ENCODE measurements at regions not wholly inside any gene's neighbourhood (a gene's known extent, or its start where the extent isn't known, plus 50 kb on each side); places are given as distances from the start of the nearest gene placed in this dataset.

GRCh38 chr6:140012150-140012549, 637.7 kb upstream of the CITED2 start:
- Mint-ChIP-seq H3K9me3 (ENCODE audit: unreplicated experiment) (peaks cover 5% of the 10 kb centered on the region), H3K27me3 (ENCODE audit: low read depth, unreplicated experiment) (no peaks in the 10 kb centered on the region), H3K4me1 (ENCODE audit: low read depth, unreplicated experiment) (peaks cover 3% of the 10 kb centered on the region), H3K4me3 (ENCODE audit: unreplicated experiment) (no peak overlapping the region), H3K36me3 (ENCODE audit: low read depth, unreplicated experiment) (no peaks in the 10 kb centered on the region), H3K27ac (ENCODE audit: unreplicated experiment) (no peak overlapping the region)
- no peak for FAIRE-seq
- no peaks in the 10 kb centered on the region for H3K27me3 ChIP-seq (ENCODE audit: insufficient read depth, low read length)
- no peaks in the 10 kb centered on the region for H3K36me3 ChIP-seq (ENCODE audit: insufficient read depth, low read length)
- H3K9me3 ChIP-seq (ENCODE audit: insufficient read depth, low read depth, low read length), result no peaks in the 10 kb centered on the region
- no peak overlapping the region for H3K4me2 ChIP-seq (ENCODE audit: low read length)
- H3K4me1 ChIP-seq (ENCODE audit: insufficient read depth, low read length), result no peaks in the 10 kb centered on the region
- no peaks in the 10 kb centered on the region for H3K79me2 ChIP-seq (ENCODE audit: insufficient read depth, low read length)
- no peak overlapping the region for H3K27ac ChIP-seq (ENCODE audit: low read depth, low read length)
- no peak overlapping the region for H3K4me3 ChIP-seq (ENCODE audit: insufficient read depth, low read depth, low read length)
- DNase-seq (ENCODE audit: low read depth), result no peak
- H2AFZ ChIP-seq (ENCODE audit: low read depth, low read length), result no peak overlapping the region
- H4K20me1 ChIP-seq (ENCODE audit: insufficient read depth, low read length), result no peaks in the 10 kb centered on the region
- no peak for TF ChIP-seq EZH2 (IDR thresholded peaks at IDR 0.05; ENCODE audit: insufficient read depth, low read length)
- TF ChIP-seq, protein P1, sequence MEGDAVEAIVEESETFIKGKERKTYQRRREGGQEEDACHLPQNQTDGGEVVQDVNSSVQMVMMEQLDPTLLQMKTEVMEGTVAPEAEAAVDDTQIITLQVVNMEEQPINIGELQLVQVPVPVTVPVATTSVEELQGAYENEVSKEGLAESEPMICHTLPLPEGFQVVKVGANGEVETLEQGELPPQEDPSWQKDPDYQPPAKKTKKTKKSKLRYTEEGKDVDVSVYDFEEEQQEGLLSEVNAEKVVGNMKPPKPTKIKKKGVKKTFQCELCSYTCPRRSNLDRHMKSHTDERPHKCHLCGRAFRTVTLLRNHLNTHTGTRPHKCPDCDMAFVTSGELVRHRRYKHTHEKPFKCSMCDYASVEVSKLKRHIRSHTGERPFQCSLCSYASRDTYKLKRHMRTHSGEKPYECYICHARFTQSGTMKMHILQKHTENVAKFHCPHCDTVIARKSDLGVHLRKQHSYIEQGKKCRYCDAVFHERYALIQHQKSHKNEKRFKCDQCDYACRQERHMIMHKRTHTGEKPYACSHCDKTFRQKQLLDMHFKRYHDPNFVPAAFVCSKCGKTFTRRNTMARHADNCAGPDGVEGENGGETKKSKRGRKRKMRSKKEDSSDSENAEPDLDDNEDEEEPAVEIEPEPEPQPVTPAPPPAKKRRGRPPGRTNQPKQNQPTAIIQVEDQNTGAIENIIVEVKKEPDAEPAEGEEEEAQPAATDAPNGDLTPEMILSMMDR (IDR thresholded peaks at IDR 0.05; ENCODE audit: insufficient read depth, low read depth, low read length), result no peak
- no peak overlapping the region for H3K9ac ChIP-seq (ENCODE audit: low read length)

GRCh38 chr6:140011537-140011936, 637.1 kb upstream of the CITED2 start:
- H3K9me3 Mint-ChIP-seq (ENCODE audit: unreplicated experiment), result peaks cover 5% of the 10 kb centered on the region
- Histone ChIP-seq H3K79me2 (ENCODE audit: insufficient read depth, low read length) (no peaks in the 10 kb centered on the region), H3K27ac (ENCODE audit: low read depth, low read length) (no peak overlapping the region), H3K4me2 (ENCODE audit: low read length) (no peak overlapping the region), H3K9me3 (ENCODE audit: insufficient read depth, low read depth, low read length) (no peaks in the 10 kb centered on the region), H3K36me3 (ENCODE audit: insufficient read depth, low read length) (no peaks in the 10 kb centered on the region), H3K4me1 (ENCODE audit: insufficient read depth, low read length) (no peaks in the 10 kb centered on the region), H3K4me3 (ENCODE audit: insufficient read depth, low read depth, low read length) (no peak overlapping the region), H4K20me1 (ENCODE audit: insufficient read depth, low read length) (no peaks in the 10 kb centered on the region), H2AFZ (ENCODE audit: low read depth, low read length) (no peak overlapping the region), H3K9ac (ENCODE audit: low read length) (no peak overlapping the region), H3K27me3 (ENCODE audit: insufficient read depth, low read length) (no peaks in the 10 kb centered on the region)
- TF ChIP-seq, protein P1 (IDR thresholded peaks at IDR 0.05; ENCODE audit: insufficient read depth, low read depth, low read length), result no peak
- TF ChIP-seq EZH2 (IDR thresholded peaks at IDR 0.05; ENCODE audit: insufficient read depth, low read length), result no peak
- no peak overlapping the region for H3K27ac Mint-ChIP-seq (ENCODE audit: unreplicated experiment)
- no peak overlapping the region for H3K4me3 Mint-ChIP-seq (ENCODE audit: unreplicated experiment)
- FAIRE-seq, result no peak
- no peak for DNase-seq (ENCODE audit: low read depth)
- H3K27me3 Mint-ChIP-seq (ENCODE audit: low read depth, unreplicated experiment), result no peaks in the 10 kb centered on the region
- H3K4me1 Mint-ChIP-seq (ENCODE audit: low read depth, unreplicated experiment), result peaks cover 3% of the 10 kb centered on the region
- H3K36me3 Mint-ChIP-seq (ENCODE audit: low read depth, unreplicated experiment), result no peaks in the 10 kb centered on the region

DNA sequence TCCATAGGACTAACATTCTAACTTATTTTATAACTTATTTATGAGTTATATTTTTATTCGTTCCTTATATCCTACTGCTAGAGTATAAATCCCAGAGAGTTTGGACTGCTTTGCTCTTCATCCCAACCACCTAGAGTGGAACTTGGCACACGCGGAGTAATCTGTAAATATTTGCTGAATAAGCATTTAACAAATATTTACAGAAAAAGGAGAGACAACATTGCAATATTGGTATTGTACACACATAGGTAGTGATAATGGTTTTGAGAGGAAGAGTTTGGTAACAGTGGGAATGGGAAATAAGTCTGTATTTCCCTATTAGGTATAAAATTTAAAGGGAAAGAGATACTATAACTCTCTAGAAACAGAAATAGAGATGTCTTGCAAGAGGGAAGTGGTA, 634.8 kb upstream of the CITED2 start:
- Histone ChIP-seq H3K9ac (ENCODE audit: low read length) (no peak overlapping the region), H3K27me3 (ENCODE audit: insufficient read depth, low read length) (no peaks in the 10 kb centered on the region), H3K4me1 (ENCODE audit: insufficient read depth, low read length) (no peaks in the 10 kb centered on the region), H3K36me3 (ENCODE audit: insufficient read depth, low read length) (no peaks in the 10 kb centered on the region), H3K27ac (ENCODE audit: low read depth, low read length) (no peak overlapping the region), H3K9me3 (ENCODE audit: insufficient read depth, low read depth, low read length) (no peaks in the 10 kb centered on the region), H4K20me1 (ENCODE audit: insufficient read depth, low read length) (no peaks in the 10 kb centered on the region), H3K4me3 (ENCODE audit: insufficient read depth, low read depth, low read length) (no peak overlapping the region), H2AFZ (ENCODE audit: low read depth, low read length) (no peak overlapping the region), H3K79me2 (ENCODE audit: insufficient read depth, low read length) (no peaks in the 10 kb centered on the region), H3K4me2 (ENCODE audit: low read length) (no peak overlapping the region)
- FAIRE-seq, result no peak
- Mint-ChIP-seq H3K27ac (ENCODE audit: unreplicated experiment) (no peak overlapping the region), H3K36me3 (ENCODE audit: low read depth, unreplicated experiment) (no peaks in the 10 kb centered on the region), H3K4me1 (ENCODE audit: low read depth, unreplicated experiment) (peaks cover 3% of the 10 kb centered on the region), H3K27me3 (ENCODE audit: low read depth, unreplicated experiment) (no peaks in the 10 kb centered on the region), H3K4me3 (ENCODE audit: unreplicated experiment) (no peak overlapping the region), H3K9me3 (ENCODE audit: unreplicated experiment) (peaks cover 5% of the 10 kb centered on the region)
- DNase-seq (ENCODE audit: low read depth), result no peak
- no peak for TF ChIP-seq EZH2 (IDR thresholded peaks at IDR 0.05; ENCODE audit: insufficient read depth, low read length)
- TF ChIP-seq, protein P1 (IDR thresholded peaks at IDR 0.05; ENCODE audit: insufficient read depth, low read depth, low read length), result no peak
